Heart left ventricle (tissue), 16 donors: ENCODE measurements at regions not wholly inside any gene's neighbourhood (a gene's known extent, or its start where the extent isn't known, plus 50 kb on each side); places are given as distances from the start of the nearest gene placed in this dataset.

Source experiments
- ATAC-seq, 4 donors: fragments of 200-7000 bp; cut with Tn5 transposase; one replicate each; pipeline ENCODE4 v1.9.1; 2020 to 2022; ENCODE audit warnings: moderate library complexity in 4 of 4, mild to moderate bottlenecking in 3 of 4, moderate number of reproducible peaks in 1 of 4
- DNase-seq, 5 donors: peaks; one replicate each; pipeline ENCODE4 v3.0.0-alpha.2; 2020
- H3K27ac ChIP-seq, 12 donors: fragments of 200-600 bp; sonication (generic) in 4 of 12; one replicate each; pipeline versions ENCODE4 v1.5.0 to v1.8.0; 2016 to 2022; ENCODE audit warnings: mild to moderate bottlenecking in 2 of 12
- H3K27me3 ChIP-seq, 9 donors: fragments of 200-600 bp; sonication (generic) in 2 of 9; one replicate each; pipeline versions ENCODE4 v1.5.1 to v1.8.0; 2016 to 2022; ENCODE audit warnings: mild to moderate bottlenecking in 3 of 9
- H3K36me3 ChIP-seq, 9 donors: fragments of 200-600 bp; sonication (generic) in 2 of 9; one replicate each; pipeline versions ENCODE4 v1.5.0 to v1.8.0; 2018 to 2022; ENCODE audit warnings: mild to moderate bottlenecking in 2 of 9
- H3K4me1 ChIP-seq, 12 donors: fragments of 200-600 bp; sonication (generic) in 4 of 12; one replicate each; pipeline versions ENCODE4 v1.5.0 to v1.8.0; 2016 to 2022; ENCODE audit warnings: mild to moderate bottlenecking in 3 of 12
- H3K4me3 ChIP-seq, 12 donors: fragments of 200-600 bp; sonication (generic) in 4 of 12; one replicate each; pipeline versions ENCODE4 v1.5.0 to v1.8.0; 2017 to 2022; ENCODE audit warnings: mild to moderate bottlenecking in 9 of 12, moderate library complexity in 4 of 12
- H3K9me3 ChIP-seq, 12 donors: fragments of 200-600 bp; sonication (generic) in 4 of 12; one replicate each; pipeline versions ENCODE4 v1.5.0 to v1.8.0; 2016 to 2022; ENCODE audit warnings: mild to moderate bottlenecking in 1 of 12
- POLR2A ChIP-seq, 2 donors: fragments of 450-650 bp; IDR thresholded peaks; one replicate each; pipeline ENCODE4 v1.6.1; 2017; ENCODE audit warnings: antibody characterized with exemption in 2 of 2, mild to moderate bottlenecking in 2 of 2, moderate library complexity in 2 of 2
- WGBS, 4 donors: extraction: QIAGEN DNeasy Blood & Tissue Kit in 2 of 4; methylation state at CpG; one replicate each; pipeline versions ENCODE4 v1.1.5 to v1.1.7; 2013 to 2018; 5-methylcytosine and 5-hydroxymethylcytosine counted together
- intact Hi-C, 10 donors: fragments of 100-400 bp; cut with DNase I; formaldehyde crosslinking; loops; one replicate each; pipeline versions ENCODE4 v1.11.1 to v1.14.2; 2022
- TF ChIP-seq, protein P1 (sequence below), 12 donors: fragments of 200-600 bp; sonication (generic) in 4 of 12; IDR thresholded peaks; one replicate each; pipeline versions ENCODE4 v1.5.0 to v1.8.0; 2018 to 2022; ENCODE audit warnings: antibody characterized with exemption in 12 of 12, mild to moderate bottlenecking in 5 of 12
- donor health status: ischemic (EF 13 %, LVEDD 7.1; RV severe dilation, severe dysfunction).
- donor health status: healthy with polysubstance abuse.
- donor health status: DM: no; HTN: yes; CAD: no.
- donor health status: DM: no; HTN: no; CAD: no.
- donor health status: ischemic (EF 25% LVEDD 6.9; RV normal size, moderate dysfunction).
- donor health status: ischemic (EF 25% LVEDD 5.7; RV mildly dilated, moderate dysfunction).
- donor health status: healthy.
- donor health status: DM: yes; HTN: yes; CAD: no.
- donor health status: ischemic (EF 35%, LVEDD 5.7; RV mildly dilated, moderate dysfunction).
- donor health status: nonischemic (EF 11% LVEDD 7.7; RV severe dilation, severe dysfunction).
- donor health status: DM: yes; HTN: yes; CAD: no.
- donor health status: PGD.
- donor health status: ischemic (EF 29% LVEDD 5.4; RV normal size, mild dysfunction).
- donor health status: nonischemic (EF 23%, LVEDD 6.1; RV moderate dilation, normal function).

- ATAC-seq (no peak), DNase-seq (no peak)
- no peak overlapping the region for H3K27ac ChIP-seq
- intact Hi-C loops = no loop called here
- WGBS, 4 donors = 31 to 53% (median 39%) methylated on average over 1 of the region's 1 CpG
- H3K27me3 ChIP-seq = no peaks in the 10 kb centered on the region
- H3K4me1 ChIP-seq = no peaks in the 10 kb centered on the region
- TF ChIP-seq, protein P1, sequence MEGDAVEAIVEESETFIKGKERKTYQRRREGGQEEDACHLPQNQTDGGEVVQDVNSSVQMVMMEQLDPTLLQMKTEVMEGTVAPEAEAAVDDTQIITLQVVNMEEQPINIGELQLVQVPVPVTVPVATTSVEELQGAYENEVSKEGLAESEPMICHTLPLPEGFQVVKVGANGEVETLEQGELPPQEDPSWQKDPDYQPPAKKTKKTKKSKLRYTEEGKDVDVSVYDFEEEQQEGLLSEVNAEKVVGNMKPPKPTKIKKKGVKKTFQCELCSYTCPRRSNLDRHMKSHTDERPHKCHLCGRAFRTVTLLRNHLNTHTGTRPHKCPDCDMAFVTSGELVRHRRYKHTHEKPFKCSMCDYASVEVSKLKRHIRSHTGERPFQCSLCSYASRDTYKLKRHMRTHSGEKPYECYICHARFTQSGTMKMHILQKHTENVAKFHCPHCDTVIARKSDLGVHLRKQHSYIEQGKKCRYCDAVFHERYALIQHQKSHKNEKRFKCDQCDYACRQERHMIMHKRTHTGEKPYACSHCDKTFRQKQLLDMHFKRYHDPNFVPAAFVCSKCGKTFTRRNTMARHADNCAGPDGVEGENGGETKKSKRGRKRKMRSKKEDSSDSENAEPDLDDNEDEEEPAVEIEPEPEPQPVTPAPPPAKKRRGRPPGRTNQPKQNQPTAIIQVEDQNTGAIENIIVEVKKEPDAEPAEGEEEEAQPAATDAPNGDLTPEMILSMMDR (IDR thresholded peaks at IDR 0.05) = no peak
- TF ChIP-seq POLR2A (IDR thresholded peaks at IDR 0.05) = no peak
- peaks cover 0 to 15% (median 5%) of the 10 kb centered on the region in 12 donors for H3K9me3 ChIP-seq
- H3K4me3 ChIP-seq = no peak overlapping the region
- no peaks in the 10 kb centered on the region for H3K36me3 ChIP-seq
Observed at GRCh38 chr10:105534086-105534485, 893.0 kb downstream of the SORCS3 start.

DNA sequence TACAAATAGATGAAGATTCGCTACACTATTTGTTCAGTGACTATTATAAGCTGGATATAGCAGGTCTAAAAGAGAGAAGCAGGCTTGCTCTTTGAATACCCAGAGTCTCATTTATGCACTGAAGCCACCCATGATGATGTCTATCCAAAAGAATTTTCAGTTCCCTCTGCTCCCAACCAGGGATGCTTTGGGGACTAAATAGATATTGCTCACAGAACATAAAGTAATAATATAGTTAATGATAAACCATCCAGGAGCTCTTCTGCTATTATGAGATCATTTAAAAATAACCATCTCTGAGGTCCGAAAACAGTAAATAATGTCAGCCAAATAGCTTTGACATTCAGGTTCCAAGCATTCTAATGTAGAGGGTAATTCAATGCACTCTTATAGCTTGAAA, 875.4 kb downstream of the SORCS3 start:
- TF ChIP-seq POLR2A (IDR thresholded peaks at IDR 0.05) = no peak
- TF ChIP-seq, protein P1 (IDR thresholded peaks at IDR 0.05) = no peak
- ATAC-seq (no peak), DNase-seq (no peak)
- no peaks in the 10 kb centered on the region for H3K36me3 ChIP-seq
- intact Hi-C loops = no loop called here
- no peak overlapping the region for H3K27ac ChIP-seq
- H3K4me1 ChIP-seq = no peaks in the 10 kb centered on the region
- H3K27me3 ChIP-seq = peaks cover 0 to 7% (median 0%) of the 10 kb centered on the region in 9 donors
- 81 to 91% (median 88%) methylated on average over 2 of the region's 2 CpGs for WGBS, 4 donors
- H3K9me3 ChIP-seq = no peaks in the 10 kb centered on the region
- H3K4me3 ChIP-seq = no peak overlapping the region

GRCh38 chr10:105514106-105514505, 873.0 kb downstream of the SORCS3 start:
- Histone ChIP-seq H3K36me3 (no peaks in the 10 kb centered on the region), H3K4me1 (no peaks in the 10 kb centered on the region), H3K27me3 (peaks cover 0 to 7% (median 0%) of the 10 kb centered on the region in 9 donors), H3K27ac (no peak overlapping the region), H3K9me3 (no peaks in the 10 kb centered on the region), H3K4me3 (no peak overlapping the region)
- no peak for ATAC-seq
- intact Hi-C loops = no loop called here
- TF ChIP-seq POLR2A (IDR thresholded peaks at IDR 0.05) = no peak
- TF ChIP-seq, protein P1 (IDR thresholded peaks at IDR 0.05) = no peak
- no peak for DNase-seq
- WGBS, 4 donors = 89 to 93% (median 91%) methylated on average over 7 of the region's 7 CpGs

- TF ChIP-seq, protein P1 (IDR thresholded peaks at IDR 0.05) = no peak
- no peak for TF ChIP-seq POLR2A (IDR thresholded peaks at IDR 0.05)
- H3K27ac ChIP-seq = no peak overlapping the region
- H3K9me3 ChIP-seq = no peaks in the 10 kb centered on the region
- 73 to 88% (median 81%) methylated on average over 3 of the region's 3 CpGs for WGBS, 4 donors
- H3K27me3 ChIP-seq = no peaks in the 10 kb centered on the region
- no peaks in the 10 kb centered on the region for H3K4me1 ChIP-seq
- intact Hi-C loops = no loop called here
- no peak overlapping the region for H3K4me3 ChIP-seq
- no peaks in the 10 kb centered on the region for H3K36me3 ChIP-seq
- DNase-seq = no peak
- ATAC-seq = no peak
Observed at GRCh38 chr10:105509517-105509916, 868.4 kb downstream of the SORCS3 start.
